HCT116 (cell line): ENCODE measurements at regions not wholly inside any gene's neighbourhood (a gene's known extent, or its start where the extent isn't known, plus 50 kb on each side); places are given as distances from the start of the nearest gene placed in this dataset.

ENCODE experiments used
- ATAC-seq: fragments of 200-7000 bp; cut with Tn5 transposase; 2 replicates; pipeline ENCODE4 v1.9.1; 2020; ENCODE audit warnings: mild to moderate bottlenecking, moderate library complexity
- BruUV-seq: library from RNA; stranded (reverse); fragments of 400-500 nt; replicated peaks from 2 replicates; lab custom pipeline; 2021; lab: Mats Ljungman, UMichigan
- CTCF ChIA-PET: fragments of 300-600 bp; sonication (Branson Sonifier 250); formaldehyde crosslinking; loops from one replicate; lab custom pipeline; 2021; ENCODE audit warnings: antibody characterized with exemption; lab: Charles Lee
- POLR2A ChIA-PET: fragments of 300-600, 350-600 bp; sonication (Branson Sonifier 250); formaldehyde crosslinking; loops from one replicate; lab custom pipeline; 2021; ENCODE audit warnings: antibody characterized with exemption; lab: Charles Lee
- RAD21 ChIA-PET, 2 experiments: fragments of 300-600 bp; sonication (Branson Sonifier 250); formaldehyde crosslinking; loops; one replicate each; lab custom pipeline; 2023; ENCODE audit warnings: low total read pairs in 2 of 2; ENCODE audit not compliant: uncharacterized antibody in 2 of 2, unreplicated experiment in 2 of 2, low non-redundant PET in 1 of 2; lab: Charles Lee
- DNase-seq: peaks from one replicate; pipeline ENCODE4 v3.0.0-alpha.2; 2010; ENCODE audit warnings: low read depth, low spot score
- H2AFZ ChIP-seq: fragments of 200-600 bp; shearing (Covaris generic), sonication (generic); 2 replicates; pipeline ENCODE4 v1.6.1; 2017; ENCODE audit warnings: low read depth, mixed run types, mixed read lengths, antibody characterized with exemption, low read length; ENCODE audit not compliant: poor library complexity, severe bottlenecking
- H3K27ac ChIP-seq: 2 replicates; pipeline ENCODE4 v1.5.1; 2012; ENCODE audit warnings: low read depth, low read length
- H3K27me3 ChIP-seq: fragments of 200-600 bp; sonication (generic); 2 replicates; pipeline ENCODE4 v1.6.1; 2016; ENCODE audit warnings: mixed run types, low read length, mixed read lengths; ENCODE audit not compliant: insufficient read depth
- H3K36me3 ChIP-seq, 2 experiments: fragments of 200-500 bp in 1 of 2; fragments of 200-600 bp in 1 of 2; sonication (Bioruptor generic) in 1 of 2; sonication (generic) in 1 of 2; 2 replicates each; pipeline versions ENCODE4 v1.5.1 to v1.6.1; 2014 to 2016; ENCODE audit warnings: low read length in 2 of 2, inconsistent platforms in 1 of 2, mixed read lengths in 1 of 2, mixed run types in 1 of 2; ENCODE audit not compliant: insufficient read depth in 2 of 2, control insufficient read depth in 1 of 2
- H3K4me1 ChIP-seq, 2 experiments: fragments of 200-600 bp in 1 of 2; sonication (generic) in 1 of 2; 2 replicates each; pipeline versions ENCODE4 v1.5.1 to v1.6.1; 2012 to 2017; ENCODE audit warnings: low read length in 2 of 2, inconsistent platforms in 1 of 2, mild to moderate bottlenecking in 1 of 2, mixed read lengths in 1 of 2, mixed run types in 1 of 2, moderate library complexity in 1 of 2; ENCODE audit not compliant: insufficient read depth in 2 of 2, control insufficient read depth in 1 of 2
- H3K4me2 ChIP-seq: fragments of 200-600 bp; sonication (generic); 2 replicates; pipeline ENCODE4 v1.6.1; 2017; ENCODE audit warnings: mixed run types, low read length, mixed read lengths
- H3K4me3 ChIP-seq, 2 experiments: fragments of 200-600 bp in 1 of 2; sonication (generic) in 1 of 2; replicated peaks in 1 of 2; 2 replicates each; pipeline ENCODE4 v1.5.1; 2011 to 2016; ENCODE audit warnings: low read length in 2 of 2, control low read depth in 1 of 2, low read depth in 1 of 2, mild to moderate bottlenecking in 1 of 2, mixed read lengths in 1 of 2, mixed run types in 1 of 2
- H3K79me2 ChIP-seq: fragments of 200-600 bp; sonication (generic); 2 replicates; pipeline ENCODE4 v1.6.1; 2017; ENCODE audit warnings: mild to moderate bottlenecking, mixed run types, low read length, moderate library complexity, mixed read lengths; ENCODE audit not compliant: insufficient read depth
- H3K9ac ChIP-seq: fragments of 200-600 bp; sonication (generic); 2 replicates; pipeline ENCODE4 v1.6.1; 2016; ENCODE audit warnings: low read length, mixed read lengths
- H3K9me2 ChIP-seq: fragments of 200-600 bp; sonication (generic), shearing (Covaris generic); 2 replicates; pipeline ENCODE4 v1.6.1; 2017; ENCODE audit warnings: mixed run types, mild to moderate bottlenecking, moderate library complexity; ENCODE audit not compliant: insufficient read depth
- H3K9me3 ChIP-seq, 2 experiments: fragments of 200-500 bp in 1 of 2; fragments of 200-600 bp in 1 of 2; sonication (Bioruptor generic) in 1 of 2; sonication (generic) in 1 of 2; 2 replicates each; pipeline ENCODE4 v1.6.1; 2014 to 2017; ENCODE audit warnings: low read length in 2 of 2, mixed read lengths in 2 of 2, inconsistent platforms in 1 of 2, low read depth in 1 of 2, mild to moderate bottlenecking in 1 of 2, mixed run types in 1 of 2, moderate library complexity in 1 of 2; ENCODE audit not compliant: control insufficient read depth in 1 of 2, insufficient read depth in 1 of 2
- H4K20me1 ChIP-seq: fragments of 200-600 bp; sonication (generic), shearing (Covaris generic); 2 replicates; pipeline ENCODE4 v1.6.1; 2017; ENCODE audit warnings: mixed run types, mild to moderate bottlenecking, moderate library complexity; ENCODE audit not compliant: insufficient read depth
- CBX3 ChIP-seq: IDR thresholded peaks from 2 replicates; pipeline ENCODE4 v1.6.1; 2012; ENCODE audit warnings: low read depth
- CTCF ChIP-seq, 3 experiments: fragments of 200-600 bp in 1 of 3; sonication (generic) in 1 of 3; IDR thresholded peaks in 2 of 3; conservative IDR thresholded peaks in 1 of 3; 2 replicates each; pipeline ENCODE4 v1.5.1; 2012 to 2017; ENCODE audit warnings: low read depth in 2 of 3, low read length in 2 of 3, antibody characterized with exemption in 1 of 3, borderline replicate concordance in 1 of 3, control low read depth in 1 of 3, mild to moderate bottlenecking in 1 of 3, mixed read lengths in 1 of 3, mixed run types in 1 of 3, moderate library complexity in 1 of 3; ENCODE audit not compliant: insufficient read depth in 1 of 3
- EGR1 ChIP-seq: IDR thresholded peaks from 2 replicates; pipeline ENCODE4 v1.6.1; 2012; ENCODE audit warnings: low read depth
- EZH2 ChIP-seq: fragments of 200-600 bp; sonication (generic); IDR thresholded peaks from 2 replicates; pipeline ENCODE4 v1.6.1; 2017; ENCODE audit warnings: antibody characterized with exemption, mixed run types
- FOSL1 ChIP-seq: IDR thresholded peaks from 2 replicates; pipeline ENCODE4 v1.6.1; 2012; ENCODE audit warnings: low read depth
- JUND ChIP-seq: IDR thresholded peaks from 2 replicates; pipeline ENCODE4 v1.6.1; 2012
- POLR2A ChIP-seq: IDR thresholded peaks from 2 replicates; pipeline ENCODE4 v1.7.0; 2011; ENCODE audit warnings: borderline replicate concordance; ENCODE audit not compliant: insufficient read depth, insufficient read length; ENCODE audit errors: extremely low read depth
- POLR2AphosphoS5 ChIP-seq: IDR thresholded peaks from 2 replicates; pipeline ENCODE4 v1.6.1; 2011; ENCODE audit warnings: mild to moderate bottlenecking, low read depth, low read length, moderate library complexity
- RAD21 ChIP-seq: IDR thresholded peaks from 2 replicates; pipeline ENCODE4 v1.6.1; 2012; ENCODE audit warnings: low read depth, mild to moderate bottlenecking
- ZFX ChIP-seq: fragments of 450-650 bp; IDR thresholded peaks from 2 replicates; pipeline ENCODE4 v1.6.1; 2017
- intact Hi-C: fragments of 100-400 bp; cut with micrococcal nuclease; formaldehyde crosslinking; loops from 2 replicates; pipeline ENCODE4 v1.10.0; 2022

- no TSS peak for BruUV-seq
- TF ChIP-seq FOSL1 (no peak), JUND (no peak), EZH2 (no peak), ZFX (no peak), CBX3 (no peak), RAD21 (no peak), EGR1 (no peak)
- no peaks in the 10 kb centered on the region for H4K20me1 ChIP-seq
- no peak overlapping the region for H3K9ac ChIP-seq
- H3K36me3 ChIP-seq: no peaks in the 10 kb centered on the region
- H3K4me3 ChIP-seq: no peak overlapping the region
- H3K4me1 ChIP-seq: no peaks in the 10 kb centered on the region
- no peaks in the 10 kb centered on the region for H3K9me2 ChIP-seq
- DNase-seq (no peak), ATAC-seq (no peak)
- H3K79me2 ChIP-seq: no peaks in the 10 kb centered on the region
- H3K9me3 ChIP-seq: no peaks in the 10 kb centered on the region
- ChIA-PET CTCF (no interaction called here), POLR2A (no interaction called here), RAD21 (no interaction called here)
- intact Hi-C loops: no loop called here
- H3K4me2 ChIP-seq: no peak overlapping the region
- no peak overlapping the region for H2AFZ ChIP-seq
- no peak overlapping the region for H3K27ac ChIP-seq
- H3K27me3 ChIP-seq: no peaks in the 10 kb centered on the region
These were observed 625.8 kb upstream of the ALCAM start for GRCh38 chr3:104740874-104741379.

GRCh38 chr3:104742044-104742443 is 624.7 kb upstream of the ALCAM start:
- intact Hi-C loops: no loop called here
- CTCF ChIA-PET: no interaction called here
- no peak for DNase-seq
- Histone ChIP-seq H3K79me2 (no peaks in the 10 kb centered on the region), H3K36me3 (no peaks in the 10 kb centered on the region), H3K9me3 (no peaks in the 10 kb centered on the region), H3K27me3 (no peaks in the 10 kb centered on the region), H3K4me3 (no peak overlapping the region), H3K9me2 (no peaks in the 10 kb centered on the region), H2AFZ (no peak overlapping the region), H3K9ac (no peak overlapping the region), H3K27ac (no peak overlapping the region), H3K4me1 (no peaks in the 10 kb centered on the region), H4K20me1 (no peaks in the 10 kb centered on the region), H3K4me2 (no peak overlapping the region)
- no peak for ATAC-seq
- BruUV-seq: no TSS peak
- TF ChIP-seq CTCF (IDR thresholded peaks at IDR 0.05 in 2 of 3, conservative IDR thresholded peaks at IDR 0.05 in 1 of 3; ENCODE audit: borderline replicate concordance in 1 of 3, insufficient read depth in 1 of 3, low read depth in 2 of 3, low read length in 2 of 3) (no peak), POLR2AphosphoS5 (no peak), POLR2A (no peak)
- POLR2A ChIA-PET: no interaction called here
- RAD21 ChIA-PET: no interaction called here
